HepG2 (cell line): ENCODE measurements at regions not wholly inside any gene's neighbourhood (a gene's known extent, or its start where the extent isn't known, plus 50 kb on each side); places are given as distances from the start of the nearest gene placed in this dataset.

ENCODE experiments used
- ATAC-seq: fragments of 200-7000 bp; cut with Tn5 transposase; 3 replicates; pipeline ENCODE4 v1.9.1; 2020; ENCODE audit warnings: mild to moderate bottlenecking, moderate library complexity
- BruUV-seq: library from RNA; stranded (reverse); fragments of 400-500 nt; replicated peaks from 2 replicates; lab custom pipeline; 2021; lab: Mats Ljungman, UMichigan
- CTCF ChIA-PET: fragments of 300-600 bp; formaldehyde crosslinking; extraction: SDS; loops from one replicate; lab custom pipeline; 2021; ENCODE audit warnings: low total read pairs, inconsistent platforms, low intra/inter-chr PET ratio; lab: Yijun Ruan, JAX
- POLR2A ChIA-PET: fragments of 350-600 bp; sonication (Branson Sonifier 250); formaldehyde crosslinking; loops from one replicate; lab custom pipeline; 2020; ENCODE audit warnings: antibody characterized with exemption, inconsistent platforms; lab: Yijun Ruan, JAX
- DNase-seq: peaks from one replicate; pipeline ENCODE4 v3.0.0-alpha.2; 2015; ENCODE audit warnings: low spot score
- FAIRE-seq: peaks from 3 replicates; lab custom pipeline; 2011; peaks lifted over from hg19 to GRCh38; lab: Jason Lieb, UNC
- H2AFZ ChIP-seq: one replicate; pipeline ENCODE4 v1.6.1; 2011; ENCODE audit warnings: low read length, inconsistent platforms
- H3K27ac ChIP-seq: fragments of 300-600 bp; 3 replicates; pipeline ENCODE4 v1.8.0; 2011; ENCODE audit warnings: mixed run types, mild to moderate bottlenecking, mixed read lengths, low read length, inconsistent platforms; ENCODE audit not compliant: insufficient read depth; ENCODE audit errors: extremely low read length
- H3K27me3 ChIP-seq, 2 experiments: fragments of 200-600 bp in 1 of 2; 2 replicates in 1 of 2; 3 replicates in 1 of 2; pipeline versions ENCODE4 v1.6.0 to v1.8.0; 2011; ENCODE audit warnings: low read length in 2 of 2, mild to moderate bottlenecking in 2 of 2, moderate library complexity in 2 of 2, inconsistent platforms in 1 of 2; ENCODE audit not compliant: insufficient read depth in 2 of 2, control insufficient read depth in 1 of 2
- H3K36me3 ChIP-seq, 2 experiments: fragments of 200-600 bp in 1 of 2; replicated peaks in 1 of 2; 2 replicates in 1 of 2; 3 replicates in 1 of 2; pipeline versions ENCODE4 v1.5.1 to v1.8.0; 2011; ENCODE audit warnings: low read length in 2 of 2, inconsistent platforms in 1 of 2; ENCODE audit not compliant: insufficient read depth in 2 of 2, control insufficient read depth in 1 of 2
- H3K4me1 ChIP-seq: 2 replicates; pipeline ENCODE4 v1.5.1; 2012; ENCODE audit warnings: low read length, inconsistent platforms; ENCODE audit not compliant: insufficient read depth
- H3K4me2 ChIP-seq: 2 replicates; pipeline ENCODE4 v1.6.0; 2011; ENCODE audit warnings: low read depth, low read length, inconsistent platforms
- H3K4me3 ChIP-seq, 3 experiments: fragments of 200-600 bp in 1 of 3; sonication (generic), shearing (Covaris generic) in 1 of 3; replicated peaks in 1 of 3; 2 replicates each; pipeline ENCODE4 v1.5.1; 2011 to 2016; ENCODE audit warnings: low read length in 3 of 3, inconsistent platforms in 2 of 3, low read depth in 2 of 3, mild to moderate bottlenecking in 2 of 3, control low read depth in 1 of 3, mixed read lengths in 1 of 3; ENCODE audit not compliant: insufficient read depth in 1 of 3
- H3K79me2 ChIP-seq: one replicate; pipeline ENCODE4 v1.6.1; 2011; ENCODE audit warnings: low read length, inconsistent platforms; ENCODE audit not compliant: insufficient read depth
- H3K9ac ChIP-seq: 2 replicates; pipeline ENCODE4 v1.6.0; 2011; ENCODE audit warnings: mild to moderate bottlenecking, low read depth, low read length, inconsistent platforms; ENCODE audit not compliant: insufficient read depth
- H3K9me3 ChIP-seq: 2 replicates; pipeline ENCODE4 v1.5.1; 2012; ENCODE audit warnings: mild to moderate bottlenecking, low read length
- H4K20me1 ChIP-seq: 2 replicates; pipeline ENCODE4 v1.6.0; 2011; ENCODE audit warnings: inconsistent platforms, mild to moderate bottlenecking, low read length, moderate library complexity; ENCODE audit not compliant: insufficient read depth
- CBX1 ChIP-seq: IDR thresholded peaks from one replicate; pipeline ENCODE4 v1.6.1; 2016; ENCODE audit warnings: antibody characterized with exemption, low read depth
- ERF ChIP-seq: IDR thresholded peaks from 2 replicates; pipeline ENCODE4 v1.6.1; 2018; ENCODE audit warnings: missing biosample characterization, missing genetic modification reagents
- GPBP1L1 ChIP-seq: sonication (generic); formaldehyde crosslinking; IDR thresholded peaks from 2 replicates; pipeline ENCODE4 v1.5.0; 2020; ENCODE audit warnings: mild to moderate bottlenecking, missing genetic modification reagents
- HNRNPH1 ChIP-seq: fragments of 200-400 bp; formaldehyde crosslinking; optimal IDR thresholded peaks from 2 replicates; pipeline ENCODE3; 2017; ENCODE audit warnings: mild to moderate bottlenecking, low read depth, low read length
- PCBP2 ChIP-seq: fragments of 200-400 bp; formaldehyde crosslinking; optimal IDR thresholded peaks from 2 replicates; pipeline ENCODE3; 2018; ENCODE audit warnings: low read length, low read depth; ENCODE audit not compliant: poor library complexity, severe bottlenecking
- RAD51 ChIP-seq: fragments of 450-650 bp; IDR thresholded peaks from 2 replicates; pipeline ENCODE4 v1.6.1; 2016; ENCODE audit warnings: borderline replicate concordance
- SCMH1 ChIP-seq: sonication (generic); formaldehyde crosslinking; IDR thresholded peaks from 2 replicates; pipeline ENCODE4 v1.9.0; 2021; ENCODE audit warnings: missing genetic modification reagents, mild to moderate bottlenecking, borderline replicate concordance
- SKI ChIP-seq: fragments of 450-650 bp; IDR thresholded peaks from one replicate; pipeline ENCODE4 v1.6.1; 2018; ENCODE audit warnings: mild to moderate bottlenecking; ENCODE audit not compliant: partially characterized antibody
- ZBTB2 ChIP-seq: sonication (generic); formaldehyde crosslinking; IDR thresholded peaks from 2 replicates; pipeline ENCODE4 v1.8.0; 2022; ENCODE audit warnings: low read depth, missing genetic modification reagents
- ZBTB21 ChIP-seq: sonication (generic); formaldehyde crosslinking; IDR thresholded peaks from 2 replicates; pipeline ENCODE4 v1.4.0; 2020; ENCODE audit warnings: missing genetic modification reagents
- ZNF687 ChIP-seq: sonication (generic); formaldehyde crosslinking; IDR thresholded peaks from 2 replicates; pipeline ENCODE4 v1.5.1; 2020; ENCODE audit warnings: mild to moderate bottlenecking, missing genetic modification reagents, moderate library complexity
- ZNF850 ChIP-seq: sonication (generic); formaldehyde crosslinking; conservative IDR thresholded peaks from 2 replicates; pipeline ENCODE4 v1.9.0; 2021; ENCODE audit warnings: mild to moderate bottlenecking, missing genetic modification reagents
- ZNF883 ChIP-seq: sonication (generic); formaldehyde crosslinking; IDR thresholded peaks from 2 replicates; pipeline ENCODE4 v1.5.1; 2020; ENCODE audit warnings: mild to moderate bottlenecking, missing genetic modification reagents; ENCODE audit errors: not compliant biosample characterization
- WGBS: methylation state at CpG from one replicate; pipeline ENCODE4 v1.1.6; 2017; ENCODE audit warnings: low lambda C conversion rate; 5-methylcytosine and 5-hydroxymethylcytosine counted together
- in situ Hi-C: cut with HindIII; loops from 2 replicates; pipeline ENCODE4 v1.10.0; 2017; ENCODE audit warnings: low pct_unique_long_range_greater_than_20kb; ENCODE audit not compliant: extremely low pct_ligation_motif_present
- intact Hi-C: fragments of 100-400 bp; cut with micrococcal nuclease; formaldehyde crosslinking; loops from one replicate; pipeline ENCODE4 v1.10.0; 2022; ENCODE audit not compliant: unreplicated experiment
- TF ChIP-seq, protein P1 (sequence below): sonication (generic); formaldehyde crosslinking; IDR thresholded peaks from 2 replicates; pipeline ENCODE4 v1.4.0; 2020; ENCODE audit warnings: missing genetic modification reagents, borderline replicate concordance
- TF ChIP-seq, protein P2 (sequence below): sonication (generic); formaldehyde crosslinking; IDR thresholded peaks from 2 replicates; pipeline ENCODE4 v1.4.0; 2020; ENCODE audit warnings: mild to moderate bottlenecking, missing genetic modification reagents

- TF ChIP-seq ZBTB2 (CRISPR knock-in tag) (no peak), SCMH1 (CRISPR knock-in tag) (no peak), PCBP2 (no peak), CBX1 (no peak)
- TF ChIP-seq, protein P1, sequence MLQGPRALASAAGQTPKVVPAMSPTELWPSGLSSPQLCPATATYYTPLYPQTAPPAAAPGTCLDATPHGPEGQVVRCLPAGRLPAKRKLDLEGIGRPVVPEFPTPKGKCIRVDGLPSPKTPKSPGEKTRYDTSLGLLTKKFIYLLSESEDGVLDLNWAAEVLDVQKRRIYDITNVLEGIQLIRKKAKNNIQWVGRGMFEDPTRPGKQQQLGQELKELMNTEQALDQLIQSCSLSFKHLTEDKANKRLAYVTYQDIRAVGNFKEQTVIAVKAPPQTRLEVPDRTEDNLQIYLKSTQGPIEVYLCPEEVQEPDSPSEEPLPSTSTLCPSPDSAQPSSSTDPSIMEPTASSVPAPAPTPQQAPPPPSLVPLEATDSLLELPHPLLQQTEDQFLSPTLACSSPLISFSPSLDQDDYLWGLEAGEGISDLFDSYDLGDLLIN (CRISPR knock-in tag): no peak
Measured at GRCh38 chr3:174498638-174499037, 360.5 kb upstream of the NAALADL2 start (continued).

DNA sequence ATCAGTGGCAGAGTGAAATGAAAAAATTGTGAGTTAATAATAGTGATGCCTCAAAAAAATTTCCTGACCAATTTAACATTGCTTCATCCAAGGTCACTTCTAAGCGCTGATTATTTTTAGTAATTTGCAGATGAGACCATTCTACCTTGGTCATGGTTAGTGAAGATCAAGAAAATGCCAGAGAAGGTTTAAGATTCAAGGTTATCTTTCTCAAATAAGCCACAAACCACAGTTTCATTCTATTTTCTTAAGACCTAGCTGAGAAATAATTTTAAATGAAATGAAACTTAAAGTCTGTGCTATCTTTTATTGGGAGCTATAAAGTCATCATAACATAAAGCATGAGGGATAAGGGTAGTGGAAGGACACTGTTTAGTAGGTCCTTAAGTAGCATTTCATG, 353.9 kb upstream of the NAALADL2 start:
- no peak for ATAC-seq
- no peaks in the 10 kb centered on the region for H3K36me3 ChIP-seq
- CTCF ChIA-PET: no interaction called here
- no peak for TF ChIP-seq ZNF850 (CRISPR knock-in tag)
- TF ChIP-seq ZNF883 (CRISPR knock-in tag): no peak
- TF ChIP-seq ZBTB21 (CRISPR knock-in tag): no peak
- no peak for TF ChIP-seq HNRNPH1
- TF ChIP-seq, protein P2, sequence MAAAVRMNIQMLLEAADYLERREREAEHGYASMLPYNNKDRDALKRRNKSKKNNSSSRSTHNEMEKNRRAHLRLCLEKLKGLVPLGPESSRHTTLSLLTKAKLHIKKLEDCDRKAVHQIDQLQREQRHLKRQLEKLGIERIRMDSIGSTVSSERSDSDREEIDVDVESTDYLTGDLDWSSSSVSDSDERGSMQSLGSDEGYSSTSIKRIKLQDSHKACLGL: no peak
- no peak for TF ChIP-seq GPBP1L1 (CRISPR knock-in tag)
- no peak for TF ChIP-seq SKI
- no peak for TF ChIP-seq ERF (CRISPR knock-in tag)
- no peak for TF ChIP-seq RAD51
- no peak for TF ChIP-seq ZNF687

More for the DNA sequence above, 353.9 kb upstream of the NAALADL2 start:
- BruUV-seq: no TSS peak
- Histone ChIP-seq H2AFZ (no peak overlapping the region), H3K9ac (no peak overlapping the region), H3K79me2 (no peaks in the 10 kb centered on the region), H3K4me1 (no peaks in the 10 kb centered on the region), H3K4me2 (no peak overlapping the region), H3K4me3 (no peak overlapping the region), H3K27ac (no peak overlapping the region), H3K9me3 (no peaks in the 10 kb centered on the region), H3K27me3 (no peaks in the 10 kb centered on the region), H4K20me1 (no peaks in the 10 kb centered on the region)
- intact Hi-C loops: no loop called here
- in situ Hi-C loops: no loop called here
- 0% methylated on average over 1 of the region's 1 CpG for WGBS
- DNase-seq (no peak), FAIRE-seq (no peak)
- POLR2A ChIA-PET: no interaction called here
